AG09319 (cell line): ENCODE measurements at regions not wholly inside any gene's neighbourhood (a gene's known extent, or its start where the extent isn't known, plus 50 kb on each side); places are given as distances from the start of the nearest gene placed in this dataset.

Source experiments
- DNase-seq: peaks from one replicate; pipeline ENCODE4 v3.0.0-alpha.2; 2010; ENCODE audit warnings: low read depth; ENCODE audit errors: extremely low read depth
- CTCF ChIP-seq: IDR thresholded peaks from 2 replicates; pipeline ENCODE4 v1.5.1; 2011; ENCODE audit warnings: low read depth, mild to moderate bottlenecking, inconsistent platforms, low read length, moderate library complexity

GRCh38 chr17:5804251-5804650 is 219.9 kb upstream of the NLRP1 start:
- no peak for DNase-seq
- TF ChIP-seq CTCF: no peak

GRCh38 chr17:5809056-5809455 is 224.7 kb upstream of the NLRP1 start:
- no peak for TF ChIP-seq CTCF
- DNase-seq: no peak

- DNase-seq: no peak
- no peak for TF ChIP-seq CTCF
Measured at GRCh38 chr17:5809580-5810188, 225.4 kb upstream of the NLRP1 start.

- TF ChIP-seq CTCF: no peak
- DNase-seq: no peak
Measured at GRCh38 chr17:5812590-5812989, 228.3 kb upstream of the NLRP1 start.

- no peak for TF ChIP-seq CTCF
- no peak for DNase-seq
Measured at GRCh38 chr17:5813357-5813756, 229.0 kb upstream of the NLRP1 start.

- no peak for DNase-seq
- TF ChIP-seq CTCF: no peak
Measured at GRCh38 chr17:5815396-5815795, 231.1 kb upstream of the NLRP1 start.

- no peak for DNase-seq
- TF ChIP-seq CTCF: no peak
Measured at GRCh38 chr17:5816491-5817070, 232.3 kb upstream of the NLRP1 start.
